ENCODE measurements at regions not wholly inside any gene's neighbourhood (a gene's known extent, or its start where the extent isn't known, plus 50 kb on each side); places are given as distances from the start of the nearest gene placed in this dataset.

DNA sequence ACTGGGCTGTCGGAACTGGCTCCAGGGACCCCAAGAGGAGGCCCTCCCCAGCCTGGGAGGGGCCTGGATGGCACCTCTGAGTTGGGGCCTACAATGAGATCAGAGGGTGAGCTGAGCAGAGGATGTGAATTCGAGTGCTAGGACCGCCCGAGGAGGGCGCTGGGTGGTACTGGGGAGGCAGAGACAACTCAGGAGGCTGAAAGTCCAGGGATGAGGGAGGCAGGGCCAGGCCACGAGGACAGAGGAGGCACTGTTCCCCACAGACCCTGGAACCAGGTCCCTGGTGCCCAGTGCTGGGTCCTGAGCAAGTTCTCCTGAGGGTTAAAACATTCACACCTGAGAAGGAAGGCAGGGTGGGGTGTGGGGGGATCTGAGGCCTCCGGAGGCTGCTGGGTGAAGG is 218.0 kb downstream of the CTTN start:
- Mint-ChIP-seq H3K4me1 (peaks cover 0 to 2% (median 0%) of the 10 kb centered on the region in 4 donors), H3K4me3 (no peak overlapping the region), H3K36me3 (no peaks in the 10 kb centered on the region), H3K27ac (no peak overlapping the region), H3K27me3 (peaks cover 0 to 3% (median 2%) of the 10 kb centered on the region in 5 donors), H3K9me3 (peaks cover 0 to 10% (median 0%) of the 10 kb centered on the region in 9 donors)
- DNase-seq (no peak), ATAC-seq (no peak)
- POLR2A ChIA-PET: no interaction called here

DNA sequence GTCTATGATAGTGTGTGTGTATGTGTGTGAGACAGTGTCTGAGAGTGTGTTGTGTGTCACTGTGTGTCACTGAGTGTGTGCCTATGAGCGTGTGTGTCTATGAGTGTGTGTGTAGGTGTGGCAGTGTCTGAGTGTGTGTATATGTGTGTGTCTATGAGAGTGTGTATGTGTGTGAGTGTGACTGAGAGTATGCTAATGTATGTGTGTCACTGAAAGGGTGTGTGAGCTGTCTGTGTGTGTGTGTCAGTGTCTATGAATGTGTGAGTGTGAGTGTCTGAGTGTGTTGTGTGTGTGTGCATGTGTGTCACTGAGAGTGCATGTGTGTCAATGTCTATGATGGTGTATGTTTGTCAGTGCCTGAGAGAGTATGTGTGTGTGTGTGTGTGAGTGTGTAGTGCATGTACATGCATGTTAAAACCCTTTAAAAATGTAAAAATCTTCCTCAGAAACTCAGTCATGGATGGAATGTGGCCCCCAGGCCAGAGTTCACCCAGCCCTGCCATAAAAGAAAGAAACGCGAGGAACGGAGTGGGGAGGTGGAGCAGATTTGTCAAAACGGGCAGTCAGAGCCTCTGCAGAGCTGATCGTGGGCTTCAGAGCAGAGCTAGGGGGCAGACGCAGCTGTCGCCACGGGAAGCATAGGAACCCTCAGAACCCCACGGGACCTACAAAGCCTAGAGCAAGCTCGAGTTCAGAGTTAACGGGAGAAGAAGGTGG is 218.8 kb downstream of the CTTN start:
- Mint-ChIP-seq H3K4me1 (peaks cover 0 to 2% (median 0%) of the 10 kb centered on the region in 4 donors), H3K27me3 (peaks cover 0 to 3% (median 2%) of the 10 kb centered on the region in 5 donors), H3K36me3 (no peaks in the 10 kb centered on the region), H3K27ac (no peak overlapping the region), H3K9me3 (peaks cover 0 to 10% (median 0%) of the 10 kb centered on the region in 9 donors), H3K4me3 (no peak overlapping the region)
- POLR2A ChIA-PET: no interaction called here
- no peak for DNase-seq
- no peak for ATAC-seq

DNA sequence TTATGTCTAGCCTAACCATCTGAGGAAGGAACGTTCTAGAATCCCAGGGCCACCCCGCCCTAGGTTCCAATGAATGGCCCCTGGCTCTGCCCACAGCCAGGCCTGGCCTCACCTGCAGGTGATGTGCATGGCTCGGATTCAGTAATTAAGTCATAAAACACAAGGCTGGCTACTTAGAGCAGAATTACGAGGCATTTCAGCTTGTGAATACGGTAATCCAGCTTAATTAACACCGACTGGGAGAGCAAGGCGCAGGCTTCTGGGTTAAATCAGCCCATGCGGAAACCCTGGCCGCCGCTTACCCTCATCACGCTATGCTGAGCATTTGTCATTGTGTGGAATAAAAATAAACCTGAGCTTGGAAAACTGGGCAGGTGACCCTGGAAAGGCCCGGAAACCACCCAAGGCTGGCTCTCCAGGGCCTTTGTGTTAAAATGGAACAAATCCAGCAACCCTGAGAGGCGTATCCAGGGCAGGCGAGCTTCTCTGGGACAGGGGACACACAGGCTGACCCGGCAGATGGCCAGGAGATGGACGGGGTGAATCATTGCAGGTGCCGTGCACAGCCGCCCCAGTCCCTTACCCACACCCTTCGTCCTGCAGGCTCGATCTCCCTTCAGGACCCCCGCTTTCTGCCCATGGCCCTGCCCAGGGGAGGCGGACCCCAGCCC is 220.2 kb downstream of the CTTN start:
- peaks cover 0 to 3% (median 0%) of the 10 kb centered on the region in 4 donors for H3K4me1 Mint-ChIP-seq
- peaks cover 0 to 3% (median 0%) of the 10 kb centered on the region in 5 donors for H3K27me3 Mint-ChIP-seq
- H3K9me3 Mint-ChIP-seq: peaks cover 0 to 10% (median 0%) of the 10 kb centered on the region in 9 donors
- no peak overlapping the region for H3K27ac Mint-ChIP-seq
- POLR2A ChIA-PET: no interaction called here
- no peaks in the 10 kb centered on the region for H3K36me3 Mint-ChIP-seq
- ATAC-seq (no peak), DNase-seq (no peak)
- H3K4me3 Mint-ChIP-seq: no peak overlapping the region

DNA sequence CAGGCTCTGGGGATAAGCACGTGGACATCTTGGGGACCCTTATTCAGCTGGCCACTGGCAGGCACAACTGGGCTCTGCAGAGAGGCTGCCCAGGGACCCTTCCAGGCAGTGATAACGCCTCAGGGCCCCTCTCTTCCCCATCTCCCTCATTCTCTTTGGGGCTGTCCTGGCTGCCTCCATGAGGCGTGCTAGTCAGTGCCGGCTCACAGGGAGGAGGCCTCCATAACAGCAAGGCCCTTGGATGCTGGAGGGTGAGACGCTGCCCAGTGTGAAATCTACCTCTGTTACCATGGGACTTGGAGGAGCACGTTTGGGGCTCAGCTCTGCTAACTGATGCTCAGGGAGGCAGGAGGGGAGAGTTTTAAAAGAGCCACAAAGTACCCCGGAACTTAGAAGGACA is 221.3 kb downstream of the CTTN start:
- DNase-seq (no peak), ATAC-seq (no peak)
- POLR2A ChIA-PET: no interaction called here
- Mint-ChIP-seq H3K27me3 (peaks cover 0 to 3% (median 0%) of the 10 kb centered on the region in 5 donors), H3K4me3 (no peak overlapping the region), H3K36me3 (no peaks in the 10 kb centered on the region), H3K4me1 (peaks cover 0 to 3% (median 0%) of the 10 kb centered on the region in 4 donors), H3K9me3 (peaks cover 0 to 10% (median 0%) of the 10 kb centered on the region in 9 donors), H3K27ac (no peak overlapping the region)

- no peak overlapping the region for H3K27ac Mint-ChIP-seq
- H3K4me3 Mint-ChIP-seq: no peak overlapping the region
- POLR2A ChIA-PET: no interaction called here
- H3K36me3 Mint-ChIP-seq: no peaks in the 10 kb centered on the region
- peaks cover 0 to 3% (median 0%) of the 10 kb centered on the region in 9 donors for H3K9me3 Mint-ChIP-seq
- DNase-seq (no peak), ATAC-seq (no peak)
- H3K4me1 Mint-ChIP-seq: peaks cover 0 to 3% (median 0%) of the 10 kb centered on the region in 4 donors
- H3K27me3 Mint-ChIP-seq: peaks cover 0 to 3% (median 0%) of the 10 kb centered on the region in 5 donors
Observed at GRCh38 chr11:70620510-70621184, 222.3 kb downstream of the CTTN start.

DNA sequence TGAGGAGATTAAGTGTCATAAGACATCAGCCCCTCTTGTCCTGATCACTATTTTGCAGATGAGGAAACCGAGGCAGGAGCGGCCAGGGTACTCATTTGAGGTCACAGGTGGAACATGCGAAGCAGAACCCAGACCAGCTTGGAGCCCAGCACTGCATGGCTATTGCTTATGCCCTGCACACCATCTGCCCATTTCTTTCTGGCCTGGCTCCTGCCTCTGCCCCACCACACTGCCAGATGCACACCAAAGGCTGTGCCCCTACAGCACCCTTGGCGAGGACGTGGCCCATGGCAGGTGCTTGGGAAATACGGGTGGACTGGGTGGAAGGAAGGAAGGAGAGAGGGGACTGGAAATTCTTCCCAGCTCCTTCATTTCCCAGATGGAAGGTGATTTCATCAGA is 222.9 kb downstream of the CTTN start:
- Mint-ChIP-seq H3K9me3 (peaks cover 0 to 3% (median 0%) of the 10 kb centered on the region in 9 donors), H3K4me3 (no peak overlapping the region), H3K27ac (no peak overlapping the region), H3K27me3 (peaks cover 0 to 4% (median 0%) of the 10 kb centered on the region in 5 donors), H3K36me3 (no peaks in the 10 kb centered on the region), H3K4me1 (peaks cover 0 to 4% (median 0%) of the 10 kb centered on the region in 4 donors)
- ATAC-seq (no peak), DNase-seq (no peak)
- POLR2A ChIA-PET: no interaction called here

GRCh38 chr11:70622091-70622490 is 223.8 kb downstream of the CTTN start:
- Mint-ChIP-seq H3K36me3 (no peaks in the 10 kb centered on the region), H3K27me3 (peaks cover 0 to 4% (median 0%) of the 10 kb centered on the region in 5 donors), H3K4me1 (peaks cover 0 to 4% (median 0%) of the 10 kb centered on the region in 4 donors), H3K27ac (no peak overlapping the region), H3K9me3 (peaks cover 0 to 3% (median 0%) of the 10 kb centered on the region in 9 donors), H3K4me3 (no peak overlapping the region)
- POLR2A ChIA-PET: no interaction called here
- no peak for ATAC-seq
- DNase-seq: no peak

GRCh38 chr11:70623906-70624597 is 225.7 kb downstream of the CTTN start:
- H3K36me3 Mint-ChIP-seq: no peaks in the 10 kb centered on the region
- peaks cover 0 to 6% (median 0%) of the 10 kb centered on the region in 4 donors for H3K4me1 Mint-ChIP-seq
- no peak for DNase-seq
- H3K9me3 Mint-ChIP-seq: peaks cover 0 to 3% (median 0%) of the 10 kb centered on the region in 9 donors
- no peak for ATAC-seq
- H3K27ac Mint-ChIP-seq: no peak overlapping the region
- no peak overlapping the region for H3K4me3 Mint-ChIP-seq
- H3K27me3 Mint-ChIP-seq: peaks cover 0 to 8% (median 7%) of the 10 kb centered on the region in 5 donors
- POLR2A ChIA-PET: no interaction called here

DNA sequence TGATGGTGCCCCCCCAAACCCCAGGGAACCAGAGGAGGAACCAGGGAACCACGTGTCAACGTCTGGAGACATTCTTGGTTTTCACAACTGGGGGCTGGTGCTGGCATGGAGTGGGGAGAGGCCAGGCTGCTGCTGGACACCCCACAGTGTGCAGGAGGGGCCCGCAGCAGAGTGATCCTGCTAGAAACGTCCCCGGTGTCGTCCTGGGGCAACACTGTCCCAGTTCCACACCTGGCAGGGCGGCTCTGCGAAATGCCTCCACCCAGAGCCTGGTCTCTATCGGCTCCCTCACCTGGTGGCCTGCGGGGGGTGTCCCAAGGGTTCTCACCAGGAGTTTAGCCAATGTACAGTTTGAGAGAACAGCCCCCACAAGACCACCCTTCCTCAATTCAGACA is 226.3 kb downstream of the CTTN start:
- H3K27me3 Mint-ChIP-seq: peaks cover 0 to 9% (median 7%) of the 10 kb centered on the region in 5 donors
- no peaks in the 10 kb centered on the region for H3K36me3 Mint-ChIP-seq
- DNase-seq (no peak), ATAC-seq (no peak)
- H3K9me3 Mint-ChIP-seq: peaks cover 0 to 3% (median 0%) of the 10 kb centered on the region in 9 donors
- H3K4me1 Mint-ChIP-seq: peaks cover 0 to 6% (median 0%) of the 10 kb centered on the region in 4 donors
- no peak overlapping the region for H3K4me3 Mint-ChIP-seq
- H3K27ac Mint-ChIP-seq: no peak overlapping the region
- POLR2A ChIA-PET: no interaction called here

DNA sequence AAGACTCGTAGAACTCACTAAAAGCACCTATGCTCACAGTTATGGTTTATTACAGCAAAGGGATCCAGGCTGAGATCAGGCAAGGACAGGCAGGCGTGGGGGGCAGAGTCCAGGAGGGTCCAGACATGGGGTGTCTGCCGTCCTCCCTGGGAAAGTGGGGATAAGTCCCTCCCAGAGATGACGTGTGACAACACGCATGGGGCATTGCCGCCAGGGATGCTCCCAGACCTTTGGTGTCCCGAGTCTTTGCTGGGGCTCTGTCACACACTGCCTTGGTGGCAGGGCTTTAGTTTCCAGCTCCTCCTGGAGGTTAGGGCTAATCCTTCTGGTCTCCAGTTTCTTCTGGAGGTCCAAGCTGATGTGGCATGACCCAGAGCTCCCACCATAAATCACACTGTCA is 226.7 kb downstream of the CTTN start:
- Mint-ChIP-seq H3K4me3 (no peak overlapping the region), H3K36me3 (no peaks in the 10 kb centered on the region), H3K4me1 (peaks cover 0 to 6% (median 0%) of the 10 kb centered on the region in 4 donors), H3K9me3 (peaks cover 0 to 3% (median 0%) of the 10 kb centered on the region in 9 donors), H3K27me3 (peaks cover 0 to 10% (median 7%) of the 10 kb centered on the region in 5 donors), H3K27ac (no peak overlapping the region)
- no peak for ATAC-seq
- DNase-seq: no peak
- POLR2A ChIA-PET: no interaction called here

DNA sequence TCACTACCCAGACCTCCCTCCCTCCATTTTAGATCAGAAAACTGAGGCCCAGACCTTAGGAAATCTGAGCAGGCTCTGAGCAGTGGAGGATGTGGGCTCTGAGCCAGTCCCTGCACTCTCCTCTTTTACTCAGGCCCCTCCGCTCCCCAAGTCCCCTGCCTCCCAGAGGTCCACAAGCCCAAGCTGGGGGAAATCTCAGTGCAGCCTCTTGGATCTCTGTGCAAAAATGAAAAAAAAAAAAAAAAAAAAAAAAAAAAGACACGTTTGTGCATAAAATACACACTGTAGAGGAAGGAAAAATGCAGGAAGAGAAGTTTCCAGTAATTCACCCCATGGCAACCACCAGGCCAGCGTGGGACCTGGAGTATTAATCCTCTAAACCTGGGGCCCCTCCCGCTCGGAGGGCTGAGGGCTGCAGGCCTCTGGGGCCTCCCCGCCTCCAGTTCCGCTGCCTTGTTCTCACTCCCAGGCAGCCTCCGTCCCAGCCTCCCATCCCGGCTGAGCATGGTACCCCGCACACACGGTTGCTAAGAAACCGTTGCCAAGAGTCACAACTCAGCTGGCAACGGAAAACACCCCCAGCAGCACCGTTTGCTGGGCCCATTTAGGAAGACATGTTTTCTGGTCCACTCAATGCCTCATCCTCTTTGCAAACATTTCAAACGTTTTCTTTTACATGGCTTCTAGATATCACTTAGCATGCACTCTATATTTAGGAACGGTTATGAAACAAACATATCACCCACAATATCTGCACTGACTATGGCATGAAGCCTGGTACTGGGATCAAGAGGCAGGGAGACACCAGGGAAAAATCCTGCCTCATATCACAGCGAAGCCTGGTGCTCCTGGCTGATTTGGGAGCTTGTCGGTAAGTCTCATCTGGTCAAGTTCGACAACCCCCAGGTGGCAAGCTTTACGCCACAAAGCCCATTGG is 227.5 kb downstream of the CTTN start:
- H3K4me3 Mint-ChIP-seq: no peak overlapping the region
- no peak for ATAC-seq
- POLR2A ChIA-PET: no interaction called here

GRCh38 chr11:70627219-70627618 is 228.9 kb downstream of the CTTN start:
- no peaks in the 10 kb centered on the region for H3K36me3 Mint-ChIP-seq
- ATAC-seq: no peak
- peaks cover 0 to 6% (median 0%) of the 10 kb centered on the region in 4 donors for H3K4me1 Mint-ChIP-seq
- H3K4me3 Mint-ChIP-seq: no peak overlapping the region
- POLR2A ChIA-PET: no interaction called here
- no peak for DNase-seq
- H3K27ac Mint-ChIP-seq: no peak overlapping the region
- peaks cover 0 to 19% (median 7%) of the 10 kb centered on the region in 5 donors for H3K27me3 Mint-ChIP-seq
- H3K9me3 Mint-ChIP-seq: no peaks in the 10 kb centered on the region

More for the DNA sequence above, 227.5 kb downstream of the CTTN start:
- Mint-ChIP-seq H3K27me3 (peaks cover 0 to 18% (median 7%) of the 10 kb centered on the region in 5 donors), H3K27ac (no peak overlapping the region), H3K36me3 (no peaks in the 10 kb centered on the region), H3K9me3 (no peaks in the 10 kb centered on the region), H3K4me1 (peaks cover 0 to 6% (median 0%) of the 10 kb centered on the region in 4 donors)
- DNase-seq: no peak

All from naive thymus-derived CD8-positive, alpha-beta T cell (primary cell).